Activated CD4-positive, alpha-beta T cell treated with anti-CD3 and anti-CD28 coated beads, Interleukin-2, amount 50 U/mL, for 24 hours (primary cell): ENCODE measurements at regions not wholly inside any gene's neighbourhood (a gene's known extent, or its start where the extent isn't known, plus 50 kb on each side); places are given as distances from the start of the nearest gene placed in this dataset.

ENCODE experiments used
- DNase-seq, 2 donors: peaks; one replicate each; pipeline ENCODE4 v3.0.0-alpha.2; 2020; ENCODE audit warnings: low read depth in 1 of 2, low spot score in 1 of 2

- no peak for DNase-seq
These were observed 327.3 kb downstream of the INHBA start for GRCh38 chr7:41375582-41375981.

GRCh38 chr7:41374150-41374848, 328.6 kb downstream of the INHBA start:
- no peak for DNase-seq

- no peak for DNase-seq
These were observed 334.7 kb downstream of the INHBA start for GRCh38 chr7:41367967-41368882.

- DNase-seq = no peak
These were observed 351.8 kb downstream of the INHBA start for GRCh38 chr7:41351091-41351490.

GRCh38 chr7:41346878-41347277, 356.0 kb downstream of the INHBA start:
- no peak for DNase-seq

- no peak for DNase-seq
These were observed 362.8 kb downstream of the INHBA start for GRCh38 chr7:41339913-41340676.

- no peak for DNase-seq
These were observed 365.9 kb downstream of the INHBA start for GRCh38 chr7:41336981-41337380.

- no peak for DNase-seq
These were observed 366.4 kb downstream of the INHBA start for GRCh38 chr7:41336455-41336952.

GRCh38 chr7:41334071-41334862, 368.6 kb downstream of the INHBA start:
- DNase-seq = no peak

GRCh38 chr7:41333511-41333910, 369.4 kb downstream of the INHBA start:
- no peak for DNase-seq

GRCh38 chr7:41331194-41331593, 371.7 kb downstream of the INHBA start:
- DNase-seq = no peak

GRCh38 chr7:41328544-41328943, 374.3 kb downstream of the INHBA start:
- DNase-seq = no peak

- DNase-seq = no peak
These were observed 374.8 kb downstream of the INHBA start for GRCh38 chr7:41328131-41328530.

- DNase-seq = no peak
These were observed 376.3 kb downstream of the INHBA start for GRCh38 chr7:41326616-41327015.

- DNase-seq = no peak
These were observed 379.1 kb downstream of the INHBA start for GRCh38 chr7:41323806-41324205.

- DNase-seq = no peak
These were observed 383.3 kb downstream of the INHBA start for GRCh38 chr7:41319581-41319980.

GRCh38 chr7:41316410-41316809, 386.5 kb downstream of the INHBA start:
- no peak for DNase-seq

- no peak for DNase-seq
These were observed 387.1 kb downstream of the INHBA start for GRCh38 chr7:41315764-41316163.

GRCh38 chr7:41313171-41313570, 389.7 kb downstream of the INHBA start:
- DNase-seq = no peak

GRCh38 chr7:41312235-41312634, 390.7 kb downstream of the INHBA start:
- no peak for DNase-seq

- DNase-seq = no peak
These were observed 391.6 kb downstream of the INHBA start for GRCh38 chr7:41311301-41311700.
